Stimulated activated naive CD8-positive, alpha-beta T cell treated with anti-CD3 and anti-CD28 coated beads, Interleukin-15, amount 100 ng/mL, for 72 hours (primary cell): ENCODE measurements at regions not wholly inside any gene's neighbourhood (a gene's known extent, or its start where the extent isn't known, plus 50 kb on each side); places are given as distances from the start of the nearest gene placed in this dataset.

Experiments used
- ATAC-seq: fragments of 150-1000 bp; cut with Tn5 transposase; 2 replicates; pipeline ENCODE4 v1.10.0; 2021; ENCODE audit warnings: mild to moderate bottlenecking, moderate library complexity
- DNase-seq, 2 donors: peaks; one replicate each; pipeline ENCODE4 v3.0.0; 2021 to 2022
- H3K27ac Mint-ChIP-seq, 2 donors: one replicate each; pipeline ENCODE4 v1.8.0; 2022; ENCODE audit warnings: mild to moderate bottlenecking in 2 of 2, mixed read lengths in 2 of 2, moderate library complexity in 2 of 2
- H3K27me3 Mint-ChIP-seq: one replicate; pipeline ENCODE4 v1.8.0; 2022; ENCODE audit warnings: mixed read lengths
- H3K4me1 Mint-ChIP-seq: one replicate; pipeline ENCODE4 v1.8.0; 2022; ENCODE audit warnings: mild to moderate bottlenecking, mixed read lengths
- H3K4me3 Mint-ChIP-seq, 2 donors: one replicate each; pipeline ENCODE4 v1.8.0; 2022; ENCODE audit warnings: mild to moderate bottlenecking in 2 of 2, mixed read lengths in 2 of 2, moderate library complexity in 1 of 2
- H3K9me3 Mint-ChIP-seq, 2 donors: one replicate each; pipeline ENCODE4 v1.8.0; 2022; ENCODE audit warnings: mixed read lengths in 2 of 2

DNA sequence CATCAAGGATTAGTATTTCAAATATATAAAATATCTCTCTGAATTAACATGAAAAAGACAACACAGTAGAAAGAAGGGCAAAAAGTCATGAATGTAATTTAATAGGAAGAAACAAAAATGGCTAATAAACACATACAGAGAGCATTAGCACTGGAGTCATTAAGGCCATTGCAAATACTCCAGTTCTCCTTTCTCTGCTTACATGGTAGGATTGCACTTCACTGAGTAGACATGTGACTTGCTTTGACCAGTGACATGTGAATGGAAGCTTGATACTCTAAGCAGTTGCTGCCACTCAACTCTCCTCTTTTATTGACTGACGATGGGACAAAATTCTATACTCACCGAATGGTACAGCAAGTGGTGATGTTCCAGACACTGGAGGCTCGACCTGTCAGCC is 153.9 kb upstream of the LGALSL start:
- DNase-seq: no peak
- Mint-ChIP-seq H3K4me3 (no peak overlapping the region), H3K27ac (no peak overlapping the region), H3K4me1 (peaks cover 21% of the 10 kb centered on the region), H3K27me3 (peaks cover 17% of the 10 kb centered on the region), H3K9me3 (peaks cover 6 to 7% of the 10 kb centered on the region in 2 donors)
- ATAC-seq: no peak

DNA sequence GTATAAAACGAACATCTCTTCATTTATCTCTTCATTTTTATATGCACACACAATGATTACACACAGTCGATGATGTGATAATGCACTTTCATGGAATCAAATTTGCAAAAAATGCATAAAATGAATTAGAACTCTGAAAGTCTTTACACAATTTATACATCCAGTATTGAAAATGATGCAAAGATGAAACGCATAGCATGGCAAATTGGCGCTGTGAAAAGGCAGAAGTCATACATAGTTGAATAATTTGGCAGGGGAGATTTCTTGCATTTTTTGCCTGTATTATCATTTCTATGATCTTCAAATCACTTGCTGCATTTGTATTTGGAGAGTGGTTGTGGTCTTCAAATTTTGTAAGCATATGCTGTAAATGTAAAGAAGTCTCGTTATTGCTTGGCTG is 150.7 kb upstream of the LGALSL start:
- Mint-ChIP-seq H3K4me1 (peaks cover 2% of the 10 kb centered on the region), H3K9me3 (peaks cover 0 to 17% of the 10 kb centered on the region in 2 donors), H3K27ac (no peak overlapping the region), H3K27me3 (peaks cover 4% of the 10 kb centered on the region), H3K4me3 (no peak overlapping the region)
- DNase-seq (no peak), ATAC-seq (no peak)

DNA sequence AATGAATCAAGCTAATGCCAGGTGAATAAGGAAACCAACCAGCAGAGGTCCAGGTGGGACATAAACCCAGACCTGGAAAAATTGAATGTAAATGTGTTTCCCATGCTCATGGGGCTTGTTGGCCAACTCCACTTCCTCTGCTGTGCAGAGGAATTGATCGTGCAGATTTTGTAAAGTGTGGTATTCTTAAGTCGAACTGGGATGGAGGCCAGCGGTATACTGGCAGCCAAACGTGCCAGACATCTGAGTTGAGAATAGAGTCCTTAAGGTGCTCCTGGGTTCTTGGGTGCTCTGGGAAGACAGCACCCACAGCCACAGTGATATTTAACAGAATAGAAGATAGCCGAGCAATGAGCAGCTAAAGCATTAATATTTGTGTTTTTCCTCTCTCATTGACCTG is 146.5 kb upstream of the LGALSL start:
- no peak for ATAC-seq
- Mint-ChIP-seq H3K9me3 (peaks cover 0 to 17% of the 10 kb centered on the region in 2 donors), H3K4me3 (no peak overlapping the region), H3K27ac (peak overlapping the region in 1 of 2 donors; percentile 46), H3K4me1 (no peaks in the 10 kb centered on the region), H3K27me3 (no peaks in the 10 kb centered on the region)
- no peak for DNase-seq

DNA sequence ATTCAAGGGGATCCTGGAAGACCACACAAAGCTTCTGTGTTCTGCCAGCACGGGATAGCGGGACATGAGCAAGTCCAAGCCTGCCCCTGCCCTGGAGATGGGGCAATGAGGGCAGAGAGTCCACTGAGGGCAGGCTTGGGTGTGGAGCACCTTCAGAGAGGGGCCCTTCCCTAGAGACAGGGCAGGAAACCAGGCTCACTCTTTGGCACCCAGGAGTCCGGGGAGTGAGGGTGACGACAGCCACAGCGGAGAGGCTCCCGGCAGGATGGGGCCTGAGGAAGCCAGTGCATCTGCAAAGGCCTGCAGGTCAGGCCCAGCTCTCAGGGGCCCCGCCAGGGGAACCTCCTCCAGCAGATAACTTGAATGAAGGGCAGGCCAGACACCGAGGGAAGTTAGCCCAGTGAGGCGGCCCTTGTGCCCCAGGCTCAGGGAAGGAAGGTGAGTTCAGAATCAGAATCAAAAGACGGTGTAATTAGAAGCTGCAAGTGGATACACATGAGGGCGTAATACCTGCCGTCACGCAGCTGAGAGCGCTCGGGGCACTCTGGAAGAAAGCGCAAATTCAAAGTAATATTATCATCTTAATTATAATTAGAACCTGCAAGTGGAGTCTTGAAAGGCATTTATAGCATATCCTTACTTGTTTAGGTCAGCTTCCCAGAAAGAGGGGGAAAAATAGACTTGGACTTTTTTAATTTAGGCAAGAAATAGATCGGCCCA is 142.6 kb upstream of the LGALSL start:
- DNase-seq: no peak
- Mint-ChIP-seq H3K27ac (no peak overlapping the region), H3K4me1 (no peaks in the 10 kb centered on the region), H3K27me3 (no peaks in the 10 kb centered on the region), H3K9me3 (no peaks in the 10 kb centered on the region), H3K4me3 (no peak overlapping the region)
- no peak for ATAC-seq

DNA sequence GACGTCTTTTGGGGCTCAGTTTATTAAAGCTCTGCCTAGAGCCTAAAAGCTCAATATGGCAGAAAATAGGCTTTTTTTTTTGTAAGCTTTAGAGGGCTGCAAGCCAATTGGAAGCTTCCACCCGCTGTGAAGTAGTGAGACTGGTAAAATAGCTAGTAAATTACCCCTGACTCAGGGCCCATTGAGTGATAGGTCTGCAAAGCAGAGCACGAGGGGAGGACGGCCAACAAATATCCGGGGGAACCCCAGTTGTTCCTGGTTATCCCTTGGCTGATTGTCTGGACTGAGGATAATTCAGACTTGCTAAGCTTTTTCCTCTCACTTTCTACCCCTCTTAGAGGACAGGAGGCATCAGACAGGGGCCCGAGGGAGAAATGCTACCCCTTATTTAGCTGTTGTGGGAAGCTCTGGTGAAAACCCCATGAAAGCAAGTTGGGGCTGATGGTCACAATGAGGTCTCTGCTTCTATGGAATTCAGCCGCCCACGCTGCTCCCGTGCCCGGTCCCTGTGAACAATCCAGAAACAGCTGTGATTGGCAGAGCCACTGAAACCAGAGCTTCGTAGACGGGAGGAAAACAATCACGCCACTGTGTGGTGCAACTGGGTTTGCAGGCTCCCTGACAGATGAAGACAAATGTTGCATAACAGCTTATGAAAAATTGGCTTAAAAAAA is 141.9 kb upstream of the LGALSL start:
- Mint-ChIP-seq H3K27me3 (no peaks in the 10 kb centered on the region), H3K27ac (no peak overlapping the region), H3K9me3 (no peaks in the 10 kb centered on the region), H3K4me3 (no peak overlapping the region), H3K4me1 (peaks cover 2% of the 10 kb centered on the region)
- ATAC-seq (no peak), DNase-seq (no peak)

DNA sequence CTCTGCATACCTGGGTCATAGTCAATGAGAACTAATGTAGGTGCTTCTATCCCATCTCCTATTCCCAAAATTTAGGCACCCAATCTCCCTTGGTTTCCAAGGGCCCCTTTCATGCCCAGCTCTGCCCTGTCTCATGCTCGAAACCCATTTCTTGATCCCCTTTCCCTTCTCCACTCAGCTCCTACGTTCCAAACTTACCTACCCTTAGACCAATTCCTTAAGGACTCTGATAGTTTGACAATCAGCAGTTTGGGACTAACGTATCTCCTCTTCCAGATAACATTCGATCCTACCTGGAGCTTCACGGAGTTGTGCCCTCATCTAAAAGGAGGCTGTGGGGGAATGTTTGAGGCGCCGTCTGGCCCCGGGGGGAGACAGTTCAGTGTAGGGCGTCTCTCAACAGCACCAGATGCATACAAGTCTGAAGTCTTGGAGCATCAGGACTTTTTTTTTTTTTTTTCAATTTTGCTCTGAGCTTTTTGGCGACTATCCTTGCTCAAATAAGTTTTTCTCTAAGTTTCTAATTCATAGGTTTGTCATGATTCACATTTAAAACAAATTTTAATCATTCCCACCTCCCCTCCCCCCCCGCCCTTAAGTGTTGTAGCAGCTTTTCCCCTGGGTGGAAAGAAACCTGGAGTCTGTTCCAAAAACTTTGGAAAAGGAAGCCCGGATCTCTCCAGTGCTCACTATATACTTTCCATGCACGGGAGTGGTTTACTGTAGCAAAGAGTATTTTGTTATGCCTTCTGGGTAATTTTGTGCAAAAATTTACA is 141.2 kb upstream of the LGALSL start:
- no peaks in the 10 kb centered on the region for H3K27me3 Mint-ChIP-seq
- H3K4me3 Mint-ChIP-seq: no peak overlapping the region
- ATAC-seq (no peak), DNase-seq (no peak)
- H3K27ac Mint-ChIP-seq: no peak overlapping the region
- no peaks in the 10 kb centered on the region for H3K9me3 Mint-ChIP-seq
- H3K4me1 Mint-ChIP-seq: peaks cover 9% of the 10 kb centered on the region

DNA sequence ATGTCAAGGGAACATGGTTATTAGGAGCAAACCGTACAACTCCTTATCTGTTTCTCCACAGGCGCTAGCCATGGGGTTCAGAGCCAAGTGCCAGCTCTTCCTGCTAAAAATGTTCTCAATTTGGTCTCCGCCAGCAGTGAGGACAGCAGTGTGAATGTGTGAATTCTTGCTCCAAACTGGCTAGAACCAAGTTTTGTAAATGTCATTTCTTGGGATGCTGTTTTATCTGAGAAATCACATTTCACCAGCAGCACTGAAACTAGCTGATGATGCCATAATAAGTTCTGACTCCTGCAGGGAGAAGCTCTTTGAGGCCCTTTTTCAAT is 140.6 kb upstream of the LGALSL start:
- Mint-ChIP-seq H3K4me1 (peaks cover 15% of the 10 kb centered on the region), H3K4me3 (no peak overlapping the region), H3K27me3 (no peaks in the 10 kb centered on the region), H3K27ac (no peak overlapping the region), H3K9me3 (no peaks in the 10 kb centered on the region)
- ATAC-seq: no peak
- DNase-seq: no peak

DNA sequence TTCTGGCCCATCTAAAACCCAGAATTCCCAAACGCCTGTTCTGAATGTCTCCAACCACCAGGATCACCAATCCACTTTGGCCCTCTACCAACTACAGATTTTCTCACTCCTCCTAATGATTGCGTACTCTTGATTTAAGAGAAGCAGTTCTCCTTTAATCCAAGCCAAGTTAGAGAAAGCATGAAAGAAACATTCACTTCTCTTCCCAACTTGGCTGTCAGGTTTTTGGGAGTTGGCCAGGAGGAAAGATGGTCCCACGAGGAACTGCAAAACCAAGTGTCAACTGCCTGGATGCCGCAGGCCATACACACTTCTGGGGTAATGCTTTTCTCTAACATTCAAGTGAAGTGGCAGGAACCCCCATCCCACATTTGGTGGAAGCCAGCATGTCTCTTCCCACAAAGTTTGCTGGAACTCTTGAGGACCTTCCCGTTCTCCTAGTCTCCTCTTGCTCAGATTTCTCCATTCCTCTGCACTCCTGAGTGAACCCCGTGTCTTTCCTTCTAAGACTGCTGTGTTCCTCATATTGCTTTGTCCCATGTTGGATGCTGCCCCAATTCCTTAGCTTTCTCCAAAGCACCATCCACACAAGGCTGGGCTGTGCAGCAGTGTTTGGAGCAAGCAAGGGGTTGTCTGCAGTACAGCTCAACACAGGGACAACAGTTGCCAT is 138.5 kb upstream of the LGALSL start:
- Mint-ChIP-seq H3K4me1 (peaks cover 19% of the 10 kb centered on the region), H3K4me3 (no peak overlapping the region), H3K27ac (no peak overlapping the region), H3K27me3 (no peaks in the 10 kb centered on the region), H3K9me3 (peaks cover 0 to 4% of the 10 kb centered on the region in 2 donors)
- ATAC-seq (no peak), DNase-seq (no peak)

DNA sequence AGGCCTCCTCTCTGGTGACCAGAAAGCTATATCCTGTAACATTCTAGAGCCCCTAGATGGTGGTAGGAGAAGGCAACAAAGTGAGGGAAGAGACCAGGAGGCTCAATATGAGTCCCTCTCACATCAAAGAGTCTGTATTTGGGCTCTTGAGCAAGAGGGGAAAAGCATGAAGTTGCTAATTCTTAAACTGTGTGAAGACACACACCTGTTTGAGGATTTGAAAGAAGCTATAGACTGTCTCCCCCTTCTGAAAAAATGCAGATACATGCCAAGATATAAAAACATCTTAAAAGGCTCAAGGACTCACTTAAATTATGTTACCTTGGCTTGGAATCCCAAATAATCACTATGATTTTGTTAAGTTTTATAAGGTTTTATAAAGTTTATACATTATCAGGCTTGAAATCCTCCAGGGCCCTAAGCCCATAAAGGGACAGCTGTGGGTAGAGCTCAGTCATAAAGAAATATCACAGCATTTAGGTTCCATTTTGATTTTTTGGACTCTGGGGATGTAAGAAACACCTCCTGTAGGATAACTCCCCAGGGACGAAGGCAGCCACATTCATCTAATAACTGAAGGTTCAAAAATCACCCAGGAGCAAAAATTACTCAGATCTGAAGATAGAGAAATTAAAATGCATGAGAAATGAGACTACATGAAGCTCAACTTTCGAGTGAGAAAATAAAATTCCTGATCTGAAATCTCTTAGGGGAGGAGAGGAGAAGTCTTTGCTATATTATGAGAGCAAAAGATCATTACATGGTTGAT is 136.1 kb upstream of the LGALSL start:
- H3K27me3 Mint-ChIP-seq: no peaks in the 10 kb centered on the region
- no peak overlapping the region for H3K4me3 Mint-ChIP-seq
- peaks cover 25% of the 10 kb centered on the region for H3K4me1 Mint-ChIP-seq
- H3K9me3 Mint-ChIP-seq: peaks cover 0 to 4% of the 10 kb centered on the region in 2 donors
- no peak overlapping the region for H3K27ac Mint-ChIP-seq
- DNase-seq (no peak), ATAC-seq (no peak)

DNA sequence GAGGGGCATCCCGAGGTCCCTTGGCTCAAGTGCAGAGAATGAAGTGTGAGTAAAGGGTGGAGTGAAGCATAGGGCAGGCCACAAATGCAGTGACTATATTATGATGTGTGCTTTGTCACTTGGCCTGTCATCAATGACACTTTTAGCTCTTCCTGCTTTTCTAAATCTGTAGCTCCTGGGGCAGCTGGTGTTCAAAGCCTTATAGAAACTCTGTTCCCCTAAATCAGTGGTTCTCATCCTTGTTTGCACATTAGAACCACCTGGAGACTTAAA is 135.6 kb upstream of the LGALSL start:
- Mint-ChIP-seq H3K4me1 (peaks cover 29% of the 10 kb centered on the region), H3K9me3 (peaks cover 0 to 4% of the 10 kb centered on the region in 2 donors), H3K4me3 (no peak overlapping the region), H3K27me3 (no peaks in the 10 kb centered on the region), H3K27ac (no peak overlapping the region)
- peak; percentile 40 for ATAC-seq
- DNase-seq: no peak

DNA sequence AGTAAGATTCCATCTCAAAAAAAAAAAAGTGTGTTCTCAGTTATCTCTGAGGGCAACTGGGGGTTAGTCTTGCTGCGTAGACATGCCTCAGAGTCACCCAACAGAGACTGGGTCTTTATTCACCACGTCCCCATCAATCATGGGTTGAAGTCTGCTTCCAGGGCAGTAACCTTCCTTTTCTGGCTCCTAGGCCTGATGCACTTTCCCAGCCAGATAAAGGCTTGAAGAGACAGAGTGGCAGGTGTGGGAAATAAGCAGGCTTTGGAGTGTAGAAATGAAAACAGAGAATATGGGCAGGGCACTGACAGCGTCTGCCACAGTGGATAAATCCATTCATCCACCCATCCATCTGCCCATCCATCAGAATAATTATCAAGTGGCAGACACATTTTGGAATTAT is 134.1 kb upstream of the LGALSL start:
- no peaks in the 10 kb centered on the region for H3K27me3 Mint-ChIP-seq
- H3K27ac Mint-ChIP-seq: no peak overlapping the region

DNA sequence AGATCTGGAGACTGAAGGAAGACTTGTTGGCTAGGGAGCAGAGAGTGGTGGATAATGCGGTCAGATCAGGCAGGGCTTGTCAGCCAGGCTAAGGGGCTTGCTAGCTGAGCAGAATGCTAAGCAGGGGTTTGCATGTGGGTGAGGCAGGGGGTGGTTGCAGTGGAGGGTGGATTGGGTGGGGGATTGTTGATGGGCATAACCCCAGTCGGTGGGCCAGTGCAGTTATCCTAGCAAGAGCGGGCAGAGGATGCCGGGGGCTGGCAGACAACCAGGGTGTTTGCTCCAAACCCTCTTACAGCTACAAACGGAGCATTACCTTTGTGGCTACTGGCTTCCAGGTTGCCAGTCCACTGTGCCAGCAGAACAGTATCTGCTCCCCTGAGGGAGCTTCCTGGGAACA is 131.5 kb upstream of the LGALSL start:
- ATAC-seq (no peak), DNase-seq (no peak)
- H3K4me3 Mint-ChIP-seq: no peak overlapping the region
- peaks cover 0 to 4% of the 10 kb centered on the region in 2 donors for H3K9me3 Mint-ChIP-seq
- no peak overlapping the region for H3K27ac Mint-ChIP-seq
- no peaks in the 10 kb centered on the region for H3K27me3 Mint-ChIP-seq
- H3K4me1 Mint-ChIP-seq: peaks cover 57% of the 10 kb centered on the region

More for the DNA sequence above, 134.1 kb upstream of the LGALSL start:
- no peak for ATAC-seq
- DNase-seq: no peak
- Mint-ChIP-seq H3K4me1 (peaks cover 36% of the 10 kb centered on the region), H3K9me3 (peaks cover 0 to 4% of the 10 kb centered on the region in 2 donors), H3K4me3 (no peak overlapping the region)

DNA sequence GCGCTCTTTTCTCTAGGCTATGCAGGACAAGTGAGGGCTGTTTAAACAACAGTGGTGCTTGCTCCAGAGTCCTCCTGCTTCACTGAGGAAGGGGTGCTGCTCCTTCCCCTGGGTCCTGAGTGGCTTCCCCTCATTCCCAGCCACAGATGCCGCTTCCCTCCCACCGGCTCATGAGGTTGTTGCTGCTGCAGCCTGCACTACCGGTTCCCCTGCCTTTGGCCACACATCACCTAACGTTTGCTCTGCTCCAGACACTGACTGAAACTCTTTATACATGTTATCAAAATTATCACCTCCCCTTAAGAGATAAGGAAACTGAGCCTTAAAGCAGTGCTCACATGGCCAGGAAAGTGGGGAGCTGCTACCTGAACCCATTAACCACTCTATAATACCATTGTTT is 130.8 kb upstream of the LGALSL start:
- peaks cover 0 to 4% of the 10 kb centered on the region in 2 donors for H3K9me3 Mint-ChIP-seq
- no peak for DNase-seq
- no peak for ATAC-seq
- no peaks in the 10 kb centered on the region for H3K27me3 Mint-ChIP-seq
- H3K4me3 Mint-ChIP-seq: no peak overlapping the region
- peaks cover 57% of the 10 kb centered on the region for H3K4me1 Mint-ChIP-seq
- H3K27ac Mint-ChIP-seq: no peak overlapping the region

DNA sequence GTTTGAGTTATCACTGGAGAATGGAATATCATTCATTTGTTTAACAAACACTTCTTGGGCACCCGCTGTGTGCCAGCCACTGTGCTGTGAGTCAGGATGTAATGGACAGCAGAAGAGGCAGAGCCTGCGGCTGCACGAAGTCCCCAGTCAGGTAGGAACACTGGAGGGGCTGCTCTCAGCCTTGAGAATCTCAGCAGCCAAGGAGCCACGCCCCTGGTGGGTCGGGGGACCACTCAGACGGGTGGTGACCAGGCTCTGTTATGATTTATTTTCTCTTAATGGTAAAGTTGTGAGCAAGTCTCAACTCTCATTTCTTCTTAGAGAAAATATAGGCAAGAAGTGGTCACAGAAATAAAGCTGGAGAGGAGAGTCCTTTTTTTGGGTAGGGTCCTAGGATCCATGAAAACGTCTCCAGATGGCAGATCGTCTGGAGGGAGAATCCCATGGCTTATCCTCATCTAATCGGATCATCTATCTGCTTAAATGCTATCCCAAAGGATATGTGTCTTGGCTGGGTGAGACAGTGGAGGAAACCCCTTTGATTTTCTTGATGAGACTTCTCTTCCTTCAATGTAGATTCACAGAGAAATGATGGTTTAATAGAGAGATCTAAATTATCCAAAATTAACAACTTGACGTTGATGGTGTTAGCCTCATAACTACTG is 129.1 kb upstream of the LGALSL start:
- no peaks in the 10 kb centered on the region for H3K27me3 Mint-ChIP-seq
- ATAC-seq: no peak
- H3K9me3 Mint-ChIP-seq: no peaks in the 10 kb centered on the region
- DNase-seq: no peak
- H3K4me3 Mint-ChIP-seq: no peak overlapping the region
- peak overlapping the region in 1 of 2 donors; percentile 48 for H3K27ac Mint-ChIP-seq
- H3K4me1 Mint-ChIP-seq: peaks cover 66% of the 10 kb centered on the region

DNA sequence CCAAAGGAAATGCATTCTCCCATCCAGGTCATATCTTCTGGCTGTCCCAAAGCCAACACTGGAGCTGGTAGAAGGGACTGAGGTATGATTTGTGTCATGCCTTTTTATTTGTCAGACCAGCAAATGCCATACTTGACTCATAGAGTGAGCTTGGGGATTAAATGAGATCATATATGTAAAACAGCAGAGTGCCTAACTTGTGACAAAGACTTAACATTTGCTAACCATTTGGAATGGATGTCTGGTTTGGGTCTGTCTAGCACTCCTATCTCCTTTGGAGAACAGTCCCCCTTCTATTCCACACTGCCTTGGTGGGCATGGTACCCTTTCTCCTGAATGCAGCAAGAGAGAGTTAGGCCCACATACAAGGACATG is 128.5 kb upstream of the LGALSL start:
- Mint-ChIP-seq H3K27me3 (no peaks in the 10 kb centered on the region), H3K9me3 (no peaks in the 10 kb centered on the region), H3K4me1 (peaks cover 71% of the 10 kb centered on the region), H3K27ac (peak overlapping the region; percentile 89 to 100), H3K4me3 (peak overlapping the region; percentile 84)
- DNase-seq (peak; percentile 30 to 45), ATAC-seq (peak; percentile 69)
